ENCODE measurements at regions not wholly inside any gene's neighbourhood (a gene's known extent, or its start where the extent isn't known, plus 50 kb on each side); places are given as distances from the start of the nearest gene placed in this dataset.

DNA sequence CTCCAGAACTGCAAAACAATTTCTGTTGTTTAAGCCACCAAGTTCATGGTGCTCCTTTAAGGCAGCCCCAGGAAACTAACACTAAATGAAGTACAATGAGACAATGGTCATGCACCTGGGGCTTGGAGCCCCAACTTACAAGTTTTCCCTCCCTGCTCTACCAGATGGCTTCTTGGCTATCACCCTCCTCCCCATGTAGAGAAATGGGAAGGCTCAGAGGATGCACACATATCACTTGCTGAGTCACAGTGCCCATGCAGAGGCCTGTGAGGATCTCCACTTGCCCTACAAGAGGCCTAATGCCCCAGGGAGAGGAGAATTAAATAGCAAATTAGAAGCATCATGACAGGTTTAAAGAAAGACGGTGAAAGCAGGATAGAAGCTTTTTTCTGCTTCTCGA is 270.9 kb downstream of the TTC32 start:
- no peaks in the 10 kb centered on the region for H3K9me3 Mint-ChIP-seq
- TF ChIP-seq, protein P1, sequence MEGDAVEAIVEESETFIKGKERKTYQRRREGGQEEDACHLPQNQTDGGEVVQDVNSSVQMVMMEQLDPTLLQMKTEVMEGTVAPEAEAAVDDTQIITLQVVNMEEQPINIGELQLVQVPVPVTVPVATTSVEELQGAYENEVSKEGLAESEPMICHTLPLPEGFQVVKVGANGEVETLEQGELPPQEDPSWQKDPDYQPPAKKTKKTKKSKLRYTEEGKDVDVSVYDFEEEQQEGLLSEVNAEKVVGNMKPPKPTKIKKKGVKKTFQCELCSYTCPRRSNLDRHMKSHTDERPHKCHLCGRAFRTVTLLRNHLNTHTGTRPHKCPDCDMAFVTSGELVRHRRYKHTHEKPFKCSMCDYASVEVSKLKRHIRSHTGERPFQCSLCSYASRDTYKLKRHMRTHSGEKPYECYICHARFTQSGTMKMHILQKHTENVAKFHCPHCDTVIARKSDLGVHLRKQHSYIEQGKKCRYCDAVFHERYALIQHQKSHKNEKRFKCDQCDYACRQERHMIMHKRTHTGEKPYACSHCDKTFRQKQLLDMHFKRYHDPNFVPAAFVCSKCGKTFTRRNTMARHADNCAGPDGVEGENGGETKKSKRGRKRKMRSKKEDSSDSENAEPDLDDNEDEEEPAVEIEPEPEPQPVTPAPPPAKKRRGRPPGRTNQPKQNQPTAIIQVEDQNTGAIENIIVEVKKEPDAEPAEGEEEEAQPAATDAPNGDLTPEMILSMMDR (conservative IDR thresholded peaks at IDR 0.05) = no peak
- H3K27me3 ChIP-seq (ENCODE audit: control insufficient read depth, insufficient read depth, low read length, poor library complexity, severe bottlenecking) = peaks cover 5% of the 10 kb centered on the region
- no peak for DNase-seq
- H3K4me3 Mint-ChIP-seq = no peak overlapping the region
- no peaks in the 10 kb centered on the region for H3K4me1 ChIP-seq (ENCODE audit: control insufficient read depth, insufficient read depth, low read length)
- H3K9me3 ChIP-seq (ENCODE audit: control insufficient read depth, low read length) = no peaks in the 10 kb centered on the region
- H3K36me3 Mint-ChIP-seq (ENCODE audit: low read depth) = no peaks in the 10 kb centered on the region
- no peak overlapping the region for H3K27ac Mint-ChIP-seq
- H3K27me3 Mint-ChIP-seq (ENCODE audit: insufficient read depth) = no peaks in the 10 kb centered on the region
- no peak overlapping the region for H3K4me3 ChIP-seq (ENCODE audit: low read length)
- no peak overlapping the region for H3K9ac ChIP-seq (ENCODE audit: extremely low read depth, low read length, poor library complexity, severe bottlenecking)
- no peak overlapping the region for H3K27ac ChIP-seq (ENCODE audit: low read depth, low read length)
- no peaks in the 10 kb centered on the region for H3K4me1 Mint-ChIP-seq
- 91 to 96% methylated on average over 2 of the region's 2 CpGs for WGBS, 2 experiments (ENCODE audit: insufficient coverage in 1 of 2, insufficient read length in 1 of 2)
- no peaks in the 10 kb centered on the region for H3K36me3 ChIP-seq (ENCODE audit: control insufficient read depth, insufficient read depth, low read length)

DNA sequence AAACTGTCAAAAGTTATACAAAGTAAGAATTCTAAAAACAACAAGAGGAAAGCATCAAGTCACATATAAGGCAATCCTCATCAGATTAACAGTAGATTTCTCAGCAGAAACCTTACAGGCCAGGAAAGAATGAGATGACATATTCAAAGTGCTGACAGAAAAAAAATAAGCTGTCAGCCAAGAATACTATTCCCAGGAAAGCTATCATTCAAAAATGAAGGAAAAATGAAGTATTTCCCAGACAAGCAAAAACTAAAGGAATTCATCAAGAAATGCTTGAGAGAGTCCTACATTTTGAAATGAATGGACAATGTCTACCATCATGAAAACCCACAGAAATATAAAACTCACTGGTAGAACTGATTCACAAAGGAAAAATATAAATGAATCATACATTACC is 268.9 kb upstream of the OSR1 start:
- Mint-ChIP-seq H3K27me3 (ENCODE audit: insufficient read depth) (no peaks in the 10 kb centered on the region), H3K27ac (no peak overlapping the region), H3K9me3 (no peaks in the 10 kb centered on the region), H3K36me3 (ENCODE audit: low read depth) (no peaks in the 10 kb centered on the region), H3K4me3 (no peak overlapping the region), H3K4me1 (no peaks in the 10 kb centered on the region)
- no peak for DNase-seq
- Histone ChIP-seq H3K4me1 (ENCODE audit: control insufficient read depth, insufficient read depth, low read length) (no peaks in the 10 kb centered on the region), H3K9ac (ENCODE audit: extremely low read depth, low read length, poor library complexity, severe bottlenecking) (no peak overlapping the region), H3K4me3 (ENCODE audit: low read length) (no peak overlapping the region), H3K27me3 (ENCODE audit: control insufficient read depth, insufficient read depth, low read length, poor library complexity, severe bottlenecking) (no peaks in the 10 kb centered on the region), H3K27ac (ENCODE audit: low read depth, low read length) (no peak overlapping the region), H3K36me3 (ENCODE audit: control insufficient read depth, insufficient read depth, low read length) (no peaks in the 10 kb centered on the region), H3K9me3 (ENCODE audit: control insufficient read depth, low read length) (no peaks in the 10 kb centered on the region)
- TF ChIP-seq, protein P1 (conservative IDR thresholded peaks at IDR 0.05) = no peak

DNA sequence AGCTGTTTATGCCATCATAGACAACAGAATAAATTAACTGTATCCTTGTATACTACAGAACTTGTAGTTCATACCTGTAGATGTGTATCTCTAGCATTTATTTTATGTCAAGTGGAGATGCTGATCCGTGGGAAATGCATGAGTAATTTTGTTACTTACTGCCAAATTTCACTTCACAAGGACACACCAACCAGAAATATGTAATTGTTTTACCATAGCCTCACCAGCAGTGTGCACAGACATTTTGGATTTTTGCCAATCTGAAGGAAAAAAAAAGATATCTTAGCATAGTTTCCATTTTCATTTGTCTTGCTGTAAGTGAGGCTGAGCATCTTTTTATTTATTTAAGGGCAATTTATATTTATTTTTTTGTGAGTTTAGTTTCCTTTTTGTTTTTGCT is 265.1 kb upstream of the OSR1 start:
- Mint-ChIP-seq H3K27ac (no peak overlapping the region), H3K4me1 (no peaks in the 10 kb centered on the region), H3K27me3 (ENCODE audit: insufficient read depth) (peaks cover 6% of the 10 kb centered on the region), H3K9me3 (peaks cover 7% of the 10 kb centered on the region), H3K36me3 (ENCODE audit: low read depth) (no peaks in the 10 kb centered on the region), H3K4me3 (no peak overlapping the region)
- Histone ChIP-seq H3K4me1 (ENCODE audit: control insufficient read depth, insufficient read depth, low read length) (no peaks in the 10 kb centered on the region), H3K4me3 (ENCODE audit: low read length) (no peak overlapping the region), H3K9me3 (ENCODE audit: control insufficient read depth, low read length) (no peaks in the 10 kb centered on the region), H3K9ac (ENCODE audit: extremely low read depth, low read length, poor library complexity, severe bottlenecking) (no peak overlapping the region), H3K27me3 (ENCODE audit: control insufficient read depth, insufficient read depth, low read length, poor library complexity, severe bottlenecking) (no peaks in the 10 kb centered on the region), H3K27ac (ENCODE audit: low read depth, low read length) (no peak overlapping the region), H3K36me3 (ENCODE audit: control insufficient read depth, insufficient read depth, low read length) (no peaks in the 10 kb centered on the region)
- no peak for DNase-seq
- TF ChIP-seq, protein P1 (conservative IDR thresholded peaks at IDR 0.05) = no peak
- WGBS, 2 experiments (ENCODE audit: insufficient coverage in 1 of 2, insufficient read length in 1 of 2) = no CpG with 5 or more reads among the region's 1 CpG
